ENCODE measurements at regions not wholly inside any gene's neighbourhood (a gene's known extent, or its start where the extent isn't known, plus 50 kb on each side); places are given as distances from the start of the nearest gene placed in this dataset.

DNA sequence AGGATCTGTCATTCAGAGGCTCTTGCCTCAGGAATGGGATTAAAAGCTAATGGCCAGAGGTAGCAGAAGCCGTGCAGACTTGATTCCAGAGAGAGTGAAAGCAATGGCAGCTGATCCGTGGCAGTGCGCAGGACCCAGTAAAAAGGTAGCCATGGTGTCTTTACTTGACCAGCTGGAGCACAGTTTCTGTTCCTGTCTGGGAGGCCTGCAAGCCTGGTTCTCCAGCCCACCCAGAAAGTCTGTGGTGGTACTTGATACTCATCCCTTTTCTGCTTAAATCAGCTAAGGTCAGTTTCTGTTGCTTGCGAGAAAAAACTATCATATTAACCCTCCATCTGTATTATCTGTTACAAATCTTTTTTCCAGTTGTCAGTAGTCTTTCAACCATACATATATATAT lies 86.7 kb downstream of the RPS6KA4 start:
- Mint-ChIP-seq H3K27ac (no peak overlapping the region), H3K36me3 (no peaks in the 10 kb centered on the region), H3K4me1 (peaks cover 18% of the 10 kb centered on the region), H3K9me3 (no peaks in the 10 kb centered on the region), H3K4me3 (no peak overlapping the region), H3K27me3 (ENCODE audit: low read depth) (peaks cover 3% of the 10 kb centered on the region)
- no peak for DNase-seq (ENCODE audit: low spot score in 2 of 2, unreplicated experiment in 2 of 2)
- TF ChIP-seq, protein P1, sequence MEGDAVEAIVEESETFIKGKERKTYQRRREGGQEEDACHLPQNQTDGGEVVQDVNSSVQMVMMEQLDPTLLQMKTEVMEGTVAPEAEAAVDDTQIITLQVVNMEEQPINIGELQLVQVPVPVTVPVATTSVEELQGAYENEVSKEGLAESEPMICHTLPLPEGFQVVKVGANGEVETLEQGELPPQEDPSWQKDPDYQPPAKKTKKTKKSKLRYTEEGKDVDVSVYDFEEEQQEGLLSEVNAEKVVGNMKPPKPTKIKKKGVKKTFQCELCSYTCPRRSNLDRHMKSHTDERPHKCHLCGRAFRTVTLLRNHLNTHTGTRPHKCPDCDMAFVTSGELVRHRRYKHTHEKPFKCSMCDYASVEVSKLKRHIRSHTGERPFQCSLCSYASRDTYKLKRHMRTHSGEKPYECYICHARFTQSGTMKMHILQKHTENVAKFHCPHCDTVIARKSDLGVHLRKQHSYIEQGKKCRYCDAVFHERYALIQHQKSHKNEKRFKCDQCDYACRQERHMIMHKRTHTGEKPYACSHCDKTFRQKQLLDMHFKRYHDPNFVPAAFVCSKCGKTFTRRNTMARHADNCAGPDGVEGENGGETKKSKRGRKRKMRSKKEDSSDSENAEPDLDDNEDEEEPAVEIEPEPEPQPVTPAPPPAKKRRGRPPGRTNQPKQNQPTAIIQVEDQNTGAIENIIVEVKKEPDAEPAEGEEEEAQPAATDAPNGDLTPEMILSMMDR (IDR thresholded peaks at IDR 0.05; ENCODE audit: unreplicated experiment): no peak

DNA sequence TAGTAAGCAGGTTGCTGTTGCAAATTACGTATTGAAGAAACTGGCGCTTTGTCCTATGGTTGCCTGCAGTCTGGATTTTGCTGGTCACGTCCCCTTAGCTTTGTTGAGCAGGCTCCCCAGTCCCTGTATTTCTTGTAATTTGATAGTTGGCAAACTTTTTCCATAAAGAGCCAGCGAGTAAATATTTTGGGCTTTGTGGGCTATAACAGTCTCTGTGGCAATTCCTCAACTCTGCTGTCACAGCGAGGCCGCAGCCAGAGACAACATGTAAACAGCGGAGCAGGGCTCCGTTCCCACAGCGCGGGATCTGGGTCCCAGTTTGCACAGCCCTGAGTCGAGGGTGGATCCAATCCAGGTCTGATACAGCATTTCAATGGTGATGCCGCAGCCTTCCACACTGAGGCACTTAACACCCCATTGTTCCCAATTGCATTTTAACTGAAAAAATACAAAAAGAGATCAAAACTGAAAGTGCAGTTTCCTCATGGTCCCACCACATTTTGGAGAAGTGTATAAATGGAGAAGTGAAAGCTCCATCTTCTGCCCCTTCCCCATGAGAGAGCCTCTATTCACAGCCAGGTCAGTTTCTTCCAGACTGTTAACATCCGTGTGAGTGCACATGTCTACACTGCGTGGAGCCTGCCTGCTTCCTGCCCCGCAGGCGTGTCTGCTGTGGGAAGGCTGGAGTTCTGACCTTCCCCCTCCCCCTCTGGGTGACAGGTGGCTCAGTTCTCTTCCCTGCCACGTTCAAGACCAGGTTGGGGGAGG lies 89.1 kb downstream of the RPS6KA4 start:
- peaks cover 3% of the 10 kb centered on the region for H3K27me3 Mint-ChIP-seq (ENCODE audit: low read depth)
- no peaks in the 10 kb centered on the region for H3K36me3 Mint-ChIP-seq
- TF ChIP-seq, protein P1 (IDR thresholded peaks at IDR 0.05; ENCODE audit: unreplicated experiment): no peak
- H3K4me1 Mint-ChIP-seq: peaks cover 18% of the 10 kb centered on the region
- H3K9me3 Mint-ChIP-seq: no peaks in the 10 kb centered on the region
- H3K27ac Mint-ChIP-seq: no peak overlapping the region
- no peak for DNase-seq (ENCODE audit: low spot score in 2 of 2, unreplicated experiment in 2 of 2)
- H3K4me3 Mint-ChIP-seq: peak overlapping the region; percentile 68

DNA sequence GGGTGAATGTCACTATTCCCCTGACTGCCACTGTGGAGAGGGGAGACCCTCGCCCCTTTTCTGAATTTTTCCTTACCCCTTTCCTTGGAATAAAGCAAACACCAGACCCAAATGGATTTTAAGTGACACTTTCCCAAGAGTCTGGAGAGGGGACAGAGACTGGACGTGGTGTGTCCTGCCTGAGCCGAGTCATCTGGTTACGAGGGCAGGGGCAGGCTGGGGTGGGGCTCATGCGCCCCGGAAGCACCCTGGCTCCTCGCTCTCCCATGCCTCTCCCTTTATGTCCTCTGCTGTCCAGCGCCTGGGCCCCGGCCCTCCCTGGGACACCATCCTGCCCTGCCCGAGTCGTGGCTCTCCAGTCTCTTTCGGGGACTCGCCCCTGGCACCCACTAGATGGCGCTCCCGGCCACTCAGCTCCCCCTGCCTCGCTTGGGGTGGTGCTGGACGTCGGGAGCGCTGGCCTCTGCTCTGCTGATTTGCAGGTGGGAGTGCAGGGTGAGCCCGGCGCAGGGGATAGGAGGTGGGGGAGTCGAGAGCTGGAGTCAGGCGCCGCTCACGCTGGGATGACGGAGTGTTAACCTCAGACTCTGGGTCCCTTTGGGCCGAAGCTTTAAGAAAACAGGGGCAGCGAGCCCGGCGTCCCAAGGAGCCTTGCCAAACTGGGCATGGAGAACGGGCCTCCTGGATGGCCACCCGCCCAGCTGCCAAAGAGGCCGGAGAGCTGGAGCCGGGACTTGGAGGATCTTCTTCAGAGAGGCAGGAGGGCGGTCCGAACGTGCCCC lies 89.8 kb downstream of the RPS6KA4 start:
- no peaks in the 10 kb centered on the region for H3K36me3 Mint-ChIP-seq
- peak; percentile 73 to 91 for DNase-seq (ENCODE audit: low spot score in 2 of 2, unreplicated experiment in 2 of 2)
- H3K27ac Mint-ChIP-seq: no peak overlapping the region
- TF ChIP-seq, protein P1 (IDR thresholded peaks at IDR 0.05; ENCODE audit: unreplicated experiment): peak; percentile 48
- H3K4me1 Mint-ChIP-seq: peaks cover 18% of the 10 kb centered on the region
- H3K9me3 Mint-ChIP-seq: no peaks in the 10 kb centered on the region
- H3K27me3 Mint-ChIP-seq (ENCODE audit: low read depth): peaks cover 3% of the 10 kb centered on the region
- peak overlapping the region; percentile 68 for H3K4me3 Mint-ChIP-seq

DNA sequence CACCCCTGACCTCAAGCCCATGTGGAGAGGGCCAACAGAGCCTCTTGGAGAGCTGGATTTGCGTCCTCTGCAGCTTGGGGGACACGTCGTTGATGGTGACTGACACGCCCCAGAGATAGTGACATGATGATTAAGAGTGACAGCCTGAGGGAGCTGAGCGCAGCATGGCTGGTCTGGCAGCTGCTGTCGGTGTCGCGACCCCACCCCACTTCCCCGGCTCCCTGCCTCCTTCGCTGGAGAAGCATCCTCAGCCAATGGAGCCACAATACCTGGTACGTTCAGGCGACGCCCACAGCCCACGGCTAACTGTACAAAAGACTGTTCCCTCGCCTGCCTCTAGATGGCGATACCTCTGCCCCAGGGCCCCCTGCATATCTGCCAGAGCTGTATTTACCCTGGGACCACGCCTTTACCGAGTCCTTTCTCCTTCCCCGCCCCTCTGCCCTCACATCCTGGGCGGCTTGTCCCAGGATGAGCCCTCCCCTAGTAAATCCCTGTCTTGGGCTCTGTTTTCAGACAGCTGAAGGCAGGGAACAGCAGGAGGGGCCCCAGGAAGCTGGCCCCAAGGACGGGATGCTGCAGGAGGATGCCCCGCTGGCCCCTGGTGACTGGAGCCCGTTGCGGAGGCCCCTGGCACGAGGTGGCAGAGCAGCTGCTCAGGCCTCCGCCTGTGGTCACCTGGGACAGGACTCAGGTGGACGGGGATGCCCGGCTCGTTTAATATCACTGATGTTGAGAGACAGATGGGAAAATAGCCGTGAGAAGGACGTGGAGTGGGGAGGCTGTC lies 90.6 kb downstream of the RPS6KA4 start:
- H3K9me3 Mint-ChIP-seq: no peaks in the 10 kb centered on the region

DNA sequence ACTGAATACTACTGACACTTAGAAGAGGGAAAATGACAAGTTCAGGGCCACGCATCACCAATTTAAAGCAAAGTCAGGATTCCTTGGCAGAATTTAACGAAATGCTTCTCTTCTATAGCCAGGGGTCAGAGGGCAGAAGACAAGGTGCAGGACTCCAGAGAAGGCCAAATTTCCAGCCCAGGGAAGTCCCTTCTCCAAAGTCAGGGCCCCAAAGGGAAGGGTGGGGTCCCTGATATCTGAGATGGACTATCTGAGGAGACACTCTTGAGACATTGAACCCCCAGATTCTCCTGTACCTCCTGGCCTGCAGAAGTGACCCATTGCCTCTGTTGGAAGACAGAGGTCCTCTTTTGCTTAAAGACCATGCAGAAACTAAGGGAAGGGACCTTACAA lies 91.2 kb downstream of the RPS6KA4 start:
- Mint-ChIP-seq H3K27me3 (ENCODE audit: low read depth) (peaks cover 3% of the 10 kb centered on the region), H3K9me3 (no peaks in the 10 kb centered on the region), H3K36me3 (no peaks in the 10 kb centered on the region), H3K27ac (no peak overlapping the region), H3K4me1 (peaks cover 18% of the 10 kb centered on the region), H3K4me3 (no peak overlapping the region)
- no peak for DNase-seq (ENCODE audit: low spot score in 2 of 2, unreplicated experiment in 2 of 2)
- TF ChIP-seq, protein P1 (IDR thresholded peaks at IDR 0.05; ENCODE audit: unreplicated experiment): no peak

More for the DNA sequence above, 90.6 kb downstream of the RPS6KA4 start:
- DNase-seq (ENCODE audit: low spot score in 2 of 2, unreplicated experiment in 2 of 2): peak; percentile 50 to 83
- TF ChIP-seq, protein P1 (IDR thresholded peaks at IDR 0.05; ENCODE audit: unreplicated experiment): peak; percentile 62
- no peak overlapping the region for H3K27ac Mint-ChIP-seq
- peak overlapping the region; percentile 68 for H3K4me3 Mint-ChIP-seq
- peaks cover 18% of the 10 kb centered on the region for H3K4me1 Mint-ChIP-seq
- H3K36me3 Mint-ChIP-seq: no peaks in the 10 kb centered on the region
- H3K27me3 Mint-ChIP-seq (ENCODE audit: low read depth): peaks cover 3% of the 10 kb centered on the region

All from mesothelial cell of epicardium (in vitro differentiated cells).